HUES48 (cell line): ENCODE measurements at regions not wholly inside any gene's neighbourhood (a gene's known extent, or its start where the extent isn't known, plus 50 kb on each side); places are given as distances from the start of the nearest gene placed in this dataset.

Experiments
- H3K27ac ChIP-seq: one replicate; pipeline ENCODE4 v1.7.0; 2013; ENCODE audit warnings: low read depth, low read length, inconsistent platforms
- H3K27me3 ChIP-seq: 2 replicates; pipeline ENCODE4 v1.6.1; 2013; ENCODE audit warnings: mild to moderate bottlenecking, low read length; ENCODE audit not compliant: control insufficient read depth, insufficient read depth
- H3K36me3 ChIP-seq: 2 replicates; pipeline ENCODE4 v1.6.1; 2013; ENCODE audit warnings: low read length; ENCODE audit not compliant: control insufficient read depth, insufficient read depth
- H3K4me1 ChIP-seq: 2 replicates; pipeline ENCODE4 v1.6.1; 2013; ENCODE audit warnings: mild to moderate bottlenecking, low read length; ENCODE audit not compliant: control insufficient read depth, insufficient read depth
- H3K4me3 ChIP-seq: 2 replicates; pipeline ENCODE4 v1.5.1; 2013; ENCODE audit warnings: mild to moderate bottlenecking, low read depth, low read length
- H3K9ac ChIP-seq: 2 replicates; pipeline ENCODE4 v1.6.1; 2013; ENCODE audit warnings: mild to moderate bottlenecking, low read depth, low read length, moderate library complexity
- H3K9me3 ChIP-seq: 2 replicates; pipeline ENCODE4 v1.6.1; 2013; ENCODE audit warnings: low read length; ENCODE audit not compliant: control insufficient read depth, insufficient read depth

DNA sequence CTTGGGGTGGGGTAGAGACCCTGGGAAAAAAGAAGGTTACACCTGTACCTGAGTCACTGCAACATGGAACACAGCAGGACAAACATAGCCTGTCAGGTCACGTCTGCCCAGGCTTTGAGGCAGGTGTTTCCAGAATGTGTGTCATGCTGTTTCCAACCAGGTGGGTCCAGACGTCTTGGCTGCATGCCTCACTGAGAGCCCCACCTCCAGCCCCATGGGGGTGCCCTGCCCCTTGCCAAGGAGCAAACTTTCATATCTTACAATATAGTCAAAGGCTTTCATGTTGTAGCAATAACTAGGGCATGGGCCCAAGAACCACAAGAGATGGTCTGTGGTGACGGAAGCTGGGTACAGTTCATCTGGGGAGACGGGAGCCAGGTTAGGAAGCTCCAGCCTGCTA lies 499.7 kb downstream of the BCL11A start:
- H3K27me3 ChIP-seq: no peaks in the 10 kb centered on the region
- no peak overlapping the region for H3K9ac ChIP-seq
- H3K9me3 ChIP-seq: no peaks in the 10 kb centered on the region
- H3K4me1 ChIP-seq: peaks cover 20% of the 10 kb centered on the region
- no peaks in the 10 kb centered on the region for H3K36me3 ChIP-seq
- no peak overlapping the region for H3K27ac ChIP-seq
- no peak overlapping the region for H3K4me3 ChIP-seq

DNA sequence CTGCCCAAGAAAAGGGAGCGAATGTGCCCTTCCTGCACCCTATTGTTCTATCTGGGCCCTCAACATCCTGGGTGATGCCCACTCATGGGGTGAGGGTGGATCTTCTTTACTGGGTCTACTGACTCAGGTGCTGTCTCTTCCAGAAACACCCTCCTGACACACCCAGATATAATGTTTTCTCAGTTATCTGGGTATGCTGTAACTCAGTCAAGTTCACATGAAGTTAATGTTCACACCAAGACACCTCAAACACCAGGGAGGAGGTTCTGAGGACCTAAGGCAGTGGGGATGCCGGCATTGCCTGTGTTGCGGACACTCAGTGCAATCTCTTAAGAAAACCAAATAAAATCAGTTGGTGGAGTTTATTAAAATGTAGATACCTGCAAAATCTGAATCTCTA lies 500.9 kb downstream of the BCL11A start:
- no peaks in the 10 kb centered on the region for H3K27me3 ChIP-seq
- H3K36me3 ChIP-seq: no peaks in the 10 kb centered on the region
- no peak overlapping the region for H3K9ac ChIP-seq
- H3K4me3 ChIP-seq: no peak overlapping the region
- H3K9me3 ChIP-seq: no peaks in the 10 kb centered on the region
- H3K27ac ChIP-seq: no peak overlapping the region
- H3K4me1 ChIP-seq: peaks cover 17% of the 10 kb centered on the region

DNA sequence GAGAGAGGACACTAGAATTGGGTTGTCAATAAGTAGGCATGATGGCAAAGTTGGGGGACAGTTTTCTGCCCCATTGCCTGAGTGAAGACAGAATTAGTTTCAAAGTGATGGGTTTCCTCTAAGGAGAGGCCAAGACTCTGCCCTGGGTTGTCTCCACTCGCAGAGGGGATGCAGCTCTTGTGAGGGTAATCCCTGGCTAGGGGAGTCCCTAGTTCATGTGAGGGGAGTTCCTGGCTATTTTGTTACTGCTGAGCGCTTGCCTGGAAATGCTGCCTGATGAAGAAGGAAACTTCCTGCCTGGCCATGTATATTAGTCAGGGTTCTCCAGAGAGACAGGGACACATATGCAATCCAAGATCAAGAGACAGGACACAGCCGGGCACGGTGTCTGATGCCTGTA lies 501.5 kb downstream of the BCL11A start:
- H3K4me3 ChIP-seq: no peak overlapping the region
- no peaks in the 10 kb centered on the region for H3K9me3 ChIP-seq
- peaks cover 17% of the 10 kb centered on the region for H3K4me1 ChIP-seq
- no peak overlapping the region for H3K27ac ChIP-seq
- H3K36me3 ChIP-seq: no peaks in the 10 kb centered on the region
- no peak overlapping the region for H3K9ac ChIP-seq
- H3K27me3 ChIP-seq: no peaks in the 10 kb centered on the region

DNA sequence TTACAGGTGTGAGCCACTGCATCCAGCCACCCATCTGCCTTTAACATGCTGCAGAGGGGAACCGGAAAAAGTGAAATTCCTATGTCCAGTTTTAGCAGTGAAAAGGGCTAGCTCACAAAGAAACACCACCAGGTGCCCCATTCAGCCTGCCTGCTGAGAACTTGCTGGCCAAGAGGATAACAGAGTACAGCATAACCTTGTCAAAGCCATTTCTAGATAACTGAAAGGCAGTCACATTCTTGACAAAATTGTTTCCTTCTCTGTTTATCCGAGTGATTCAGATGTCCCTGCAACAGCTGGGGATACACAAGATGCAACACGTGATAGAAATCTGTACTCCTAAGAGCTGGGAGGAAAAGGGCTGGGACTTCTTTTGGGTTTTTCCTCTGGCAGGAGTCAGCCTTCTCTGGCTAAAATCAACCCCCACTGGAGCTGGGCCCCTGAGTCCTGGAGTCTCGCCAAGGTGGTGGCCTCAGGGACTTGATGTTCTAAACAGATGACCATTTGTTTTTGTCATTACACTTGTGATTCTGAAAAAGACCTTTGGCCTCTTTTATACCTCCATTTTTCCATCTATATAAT lies 505.4 kb downstream of the BCL11A start:
- Histone ChIP-seq H3K4me3 (no peak overlapping the region), H3K4me1 (peaks cover 8% of the 10 kb centered on the region), H3K9me3 (no peaks in the 10 kb centered on the region), H3K27ac (no peak overlapping the region), H3K9ac (no peak overlapping the region), H3K36me3 (no peaks in the 10 kb centered on the region), H3K27me3 (no peaks in the 10 kb centered on the region)

DNA sequence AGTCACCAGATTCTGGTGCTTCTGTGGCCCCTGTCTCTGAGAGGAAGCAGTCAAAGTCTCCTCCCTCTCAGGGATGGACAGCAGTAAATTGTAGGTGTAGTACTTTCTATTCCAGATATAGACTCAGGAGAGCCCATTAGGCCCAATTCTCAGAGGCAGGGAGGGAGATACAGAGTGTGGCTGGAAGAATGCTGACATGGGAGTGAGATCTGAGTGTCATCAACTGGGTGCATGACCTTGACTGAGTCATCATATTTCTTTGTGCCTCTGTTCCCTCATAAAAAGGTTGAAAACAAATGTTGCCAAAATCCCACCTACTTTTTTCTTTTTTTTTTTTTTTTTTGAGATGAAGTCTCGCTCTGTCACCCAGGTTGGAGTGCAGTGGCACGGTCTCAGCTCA lies 506.1 kb downstream of the BCL11A start:
- H3K4me3 ChIP-seq: no peak overlapping the region
- H3K36me3 ChIP-seq: no peaks in the 10 kb centered on the region
- no peaks in the 10 kb centered on the region for H3K9me3 ChIP-seq
- no peak overlapping the region for H3K27ac ChIP-seq
- H3K27me3 ChIP-seq: no peaks in the 10 kb centered on the region
- H3K4me1 ChIP-seq: peaks cover 1% of the 10 kb centered on the region; the same call in 1 of the 2 replicates
- H3K9ac ChIP-seq: no peak overlapping the region

DNA sequence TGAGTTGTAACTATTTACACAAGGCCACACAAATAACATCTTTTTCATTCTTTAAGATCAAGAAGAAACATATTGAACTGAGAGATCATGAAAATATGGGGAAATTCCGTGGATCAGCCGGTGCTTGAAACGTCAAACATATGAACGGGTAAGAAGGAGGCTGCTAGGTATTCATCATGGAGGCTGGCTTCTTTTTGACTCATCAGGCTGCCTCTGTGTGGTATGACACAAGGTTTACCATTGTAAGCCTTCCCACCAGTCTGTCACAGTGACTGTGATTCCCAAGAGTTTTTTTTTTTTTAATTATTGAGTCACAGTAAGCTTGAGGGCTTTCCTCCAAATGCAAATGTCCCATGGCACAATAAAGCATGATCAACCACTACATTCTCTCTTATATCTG lies 506.9 kb downstream of the BCL11A start:
- no peaks in the 10 kb centered on the region for H3K4me1 ChIP-seq
- no peak overlapping the region for H3K9ac ChIP-seq
- no peaks in the 10 kb centered on the region for H3K36me3 ChIP-seq
- no peak overlapping the region for H3K4me3 ChIP-seq
- H3K27me3 ChIP-seq: no peaks in the 10 kb centered on the region
- H3K9me3 ChIP-seq: no peaks in the 10 kb centered on the region
- H3K27ac ChIP-seq: no peak overlapping the region

DNA sequence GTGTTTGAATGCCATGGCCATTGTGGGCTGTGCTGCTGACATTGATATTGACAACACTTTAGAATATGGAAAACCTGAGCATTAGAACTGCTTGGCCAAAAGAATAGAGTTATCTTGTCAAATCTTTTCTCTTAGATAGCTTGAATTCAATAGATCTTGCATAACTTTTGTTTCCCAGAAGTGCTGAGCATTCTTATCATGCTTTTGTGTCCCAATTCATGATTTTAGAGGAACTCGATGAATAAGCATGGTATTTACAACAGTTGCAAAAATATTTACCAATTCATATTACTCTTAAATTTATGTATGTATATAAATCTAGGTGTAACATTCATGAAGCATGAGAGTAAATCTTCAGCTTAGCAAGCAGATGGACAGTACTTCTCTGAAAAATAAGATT lies 508.0 kb downstream of the BCL11A start:
- no peaks in the 10 kb centered on the region for H3K27me3 ChIP-seq
- H3K4me1 ChIP-seq: no peaks in the 10 kb centered on the region
- H3K4me3 ChIP-seq: no peak overlapping the region
- H3K9me3 ChIP-seq: no peaks in the 10 kb centered on the region
- no peak overlapping the region for H3K9ac ChIP-seq
- H3K36me3 ChIP-seq: no peaks in the 10 kb centered on the region
- no peak overlapping the region for H3K27ac ChIP-seq

DNA sequence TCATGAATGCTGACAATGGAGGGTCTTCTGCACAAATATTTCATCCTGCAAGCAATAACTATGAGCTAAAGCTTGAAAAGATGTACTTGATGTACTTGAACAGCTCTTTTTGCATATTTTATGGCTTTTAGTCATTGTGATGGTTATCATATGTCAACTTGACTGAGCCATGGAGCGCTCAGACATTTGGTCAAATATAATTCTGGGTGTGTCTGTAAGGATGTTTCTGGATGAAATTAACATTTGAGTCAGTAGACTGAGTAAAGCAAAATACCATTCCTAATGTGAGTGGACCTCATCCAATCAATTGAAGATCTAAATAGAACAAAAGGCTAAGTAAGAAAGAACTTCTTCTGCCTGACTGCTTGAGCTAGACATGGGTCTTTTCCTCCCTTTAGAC lies 509.0 kb downstream of the BCL11A start:
- Histone ChIP-seq H3K4me3 (no peak overlapping the region), H3K4me1 (no peaks in the 10 kb centered on the region), H3K27me3 (no peaks in the 10 kb centered on the region), H3K9me3 (no peaks in the 10 kb centered on the region), H3K9ac (no peak overlapping the region), H3K27ac (no peak overlapping the region), H3K36me3 (no peaks in the 10 kb centered on the region)

DNA sequence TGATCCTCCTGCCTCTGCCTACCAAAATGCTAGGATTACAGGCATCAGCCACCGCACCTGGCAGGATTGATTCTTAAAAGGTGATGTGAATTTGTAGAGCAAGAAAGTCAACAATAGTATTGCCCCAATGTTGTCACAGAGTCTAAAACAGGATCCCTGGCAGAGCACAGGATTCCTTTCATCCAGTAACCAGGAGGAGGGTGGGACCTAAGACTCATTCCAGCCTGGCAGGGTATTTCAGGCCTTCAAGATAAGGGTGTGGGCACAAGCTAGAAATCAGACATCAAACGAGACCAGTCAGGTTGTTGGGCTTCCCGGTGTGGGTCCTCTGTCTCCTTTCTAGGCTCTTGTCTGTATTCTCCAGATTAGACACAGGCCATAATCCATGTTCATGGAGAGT lies 511.4 kb downstream of the BCL11A start:
- Histone ChIP-seq H3K27ac (no peak overlapping the region), H3K9me3 (no peaks in the 10 kb centered on the region), H3K36me3 (no peaks in the 10 kb centered on the region), H3K4me1 (no peaks in the 10 kb centered on the region), H3K9ac (no peak overlapping the region), H3K27me3 (no peaks in the 10 kb centered on the region), H3K4me3 (no peak overlapping the region)

DNA sequence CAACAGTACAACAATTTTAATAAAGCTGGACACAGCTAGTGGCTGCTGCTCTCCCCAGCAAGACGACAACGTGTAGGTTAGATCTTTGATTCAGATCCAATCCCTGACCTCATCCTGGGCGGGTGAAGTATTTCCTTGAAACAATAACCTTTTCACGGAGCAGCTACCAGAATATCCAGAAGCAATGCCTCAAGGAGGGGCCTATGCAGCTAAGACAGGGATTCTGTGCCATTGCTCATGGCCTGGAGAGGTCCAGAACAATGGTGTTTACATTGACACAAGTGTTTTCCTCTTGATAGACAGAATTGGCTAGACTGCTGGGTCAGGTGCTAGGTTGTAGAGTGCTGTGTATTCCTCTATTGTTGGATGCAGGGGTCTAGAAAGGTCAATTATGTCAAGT lies 520.1 kb downstream of the BCL11A start:
- Histone ChIP-seq H3K4me1 (no peaks in the 10 kb centered on the region), H3K9me3 (peaks cover 10% of the 10 kb centered on the region), H3K36me3 (no peaks in the 10 kb centered on the region), H3K9ac (no peak overlapping the region), H3K27me3 (no peaks in the 10 kb centered on the region), H3K27ac (no peak overlapping the region), H3K4me3 (no peak overlapping the region)

DNA sequence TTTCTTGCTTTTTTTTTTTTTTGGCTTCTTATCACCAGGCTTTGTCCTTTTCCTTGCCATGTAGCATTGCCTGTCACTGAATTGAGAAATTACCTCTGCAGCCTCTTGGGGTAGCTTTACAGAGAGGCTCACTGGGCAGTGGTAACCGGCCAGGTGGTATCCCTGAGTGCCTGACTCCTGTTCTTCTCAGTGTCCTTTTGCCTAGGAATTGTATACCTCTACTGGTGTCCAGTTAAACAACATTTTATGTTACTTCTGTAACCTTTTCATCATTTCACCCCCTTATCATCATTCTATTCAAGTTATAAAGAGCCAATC lies 523.9 kb downstream of the BCL11A start:
- no peaks in the 10 kb centered on the region for H3K36me3 ChIP-seq
- no peak overlapping the region for H3K9ac ChIP-seq
- H3K9me3 ChIP-seq: 0 out of 2 replicates have a peak, but pooled peaks cover 4% of the 10 kb centered on the region
- H3K27ac ChIP-seq: no peak overlapping the region
- no peak overlapping the region for H3K4me3 ChIP-seq
- no peaks in the 10 kb centered on the region for H3K27me3 ChIP-seq
- H3K4me1 ChIP-seq: no peaks in the 10 kb centered on the region
